Smooth muscle cell of the brain vasculature (primary cell): ENCODE measurements at regions not wholly inside any gene's neighbourhood (a gene's known extent, or its start where the extent isn't known, plus 50 kb on each side); places are given as distances from the start of the nearest gene placed in this dataset.

Experiments used
- DNase-seq: peaks from one replicate; pipeline ENCODE4 v3.0.0-alpha.2; 2012; ENCODE audit warnings: low read depth, low spot score

- no peak for DNase-seq
Observed at GRCh38 chr13:40477623-40478608, 188.5 kb downstream of the FOXO1 start.

GRCh38 chr13:40478775-40479174, 187.7 kb downstream of the FOXO1 start:
- DNase-seq = no peak

GRCh38 chr13:40479196-40479845, 187.1 kb downstream of the FOXO1 start:
- no peak for DNase-seq

- no peak for DNase-seq
Observed at GRCh38 chr13:40480012-40480914, 186.2 kb downstream of the FOXO1 start.

GRCh38 chr13:40480915-40481516, 185.4 kb downstream of the FOXO1 start:
- DNase-seq = no peak

- no peak for DNase-seq
Observed at GRCh38 chr13:40483601-40484000, 182.8 kb downstream of the FOXO1 start.

GRCh38 chr13:40484101-40484800, 182.2 kb downstream of the FOXO1 start:
- DNase-seq = no peak

GRCh38 chr13:40484974-40485373, 181.5 kb downstream of the FOXO1 start:
- DNase-seq = no peak

GRCh38 chr13:40485611-40486517, 180.6 kb downstream of the FOXO1 start:
- DNase-seq = no peak

- no peak for DNase-seq
Observed at GRCh38 chr13:40486518-40487163, 179.8 kb downstream of the FOXO1 start.

GRCh38 chr13:40488869-40489391, 177.5 kb downstream of the FOXO1 start:
- DNase-seq = no peak

- DNase-seq = no peak
Observed at GRCh38 chr13:40490086-40490758, 176.2 kb downstream of the FOXO1 start.

GRCh38 chr13:40492511-40492910, 173.9 kb downstream of the FOXO1 start:
- no peak for DNase-seq

GRCh38 chr13:40494513-40494912, 171.9 kb downstream of the FOXO1 start:
- no peak for DNase-seq

GRCh38 chr13:40494946-40495620, 171.4 kb downstream of the FOXO1 start:
- no peak for DNase-seq

- no peak for DNase-seq
Observed at GRCh38 chr13:40495621-40496001, 170.8 kb downstream of the FOXO1 start.

GRCh38 chr13:40496035-40496810, 170.2 kb downstream of the FOXO1 start:
- DNase-seq = no peak
